SU-DHL-6 (cell line): ENCODE measurements at regions not wholly inside any gene's neighbourhood (a gene's known extent, or its start where the extent isn't known, plus 50 kb on each side); places are given as distances from the start of the nearest gene placed in this dataset.

Experiments used
- H2AFZ ChIP-seq: fragments of 200-600 bp; sonication (generic); 2 replicates; pipeline ENCODE4 v1.6.1; 2014; ENCODE audit warnings: low read depth, mild to moderate bottlenecking, moderate library complexity, mixed read lengths, antibody characterized with exemption, low read length; ENCODE audit not compliant: severe bottlenecking
- H3F3A ChIP-seq: fragments of 200-600 bp; shearing (Covaris generic); 2 replicates; pipeline ENCODE4 v1.6.0; 2016; ENCODE audit warnings: antibody characterized with exemption, mild to moderate bottlenecking; ENCODE audit not compliant: insufficient read depth
- H3K27ac ChIP-seq: fragments of 200-600 bp; sonication (generic); 2 replicates; pipeline ENCODE4 v1.5.1; 2016; ENCODE audit warnings: low read depth, mild to moderate bottlenecking, low read length, moderate library complexity, mixed read lengths
- H3K27me3 ChIP-seq: fragments of 200-600 bp; sonication (generic), shearing (Covaris generic); 2 replicates; pipeline ENCODE4 v1.6.0; 2014; ENCODE audit warnings: mild to moderate bottlenecking, low read length
- H3K36me3 ChIP-seq: fragments of 200-600 bp; sonication (generic); 2 replicates; pipeline ENCODE4 v1.6.1; 2014; ENCODE audit warnings: mild to moderate bottlenecking, low read length, mixed read lengths
- H3K4me2 ChIP-seq: fragments of 300-600, 200-600 bp; shearing (Covaris generic), sonication (generic); 2 replicates; pipeline ENCODE4 v1.6.0; 2014; ENCODE audit warnings: low read length, low read depth, mild to moderate bottlenecking; ENCODE audit not compliant: poor library complexity, severe bottlenecking
- H3K4me3 ChIP-seq: fragments of 200-600 bp; sonication (generic); 2 replicates; pipeline ENCODE4 v1.5.1; 2014; ENCODE audit warnings: antibody characterized with exemption, low read length, mild to moderate bottlenecking, mixed read lengths; ENCODE audit not compliant: insufficient read depth, poor library complexity, severe bottlenecking
- H3K79me2 ChIP-seq: fragments of 200-600 bp; sonication (generic); 2 replicates; pipeline ENCODE4 v1.6.1; 2014; ENCODE audit warnings: mild to moderate bottlenecking, low read length, moderate library complexity; ENCODE audit not compliant: insufficient read depth
- H3K9ac ChIP-seq: fragments of 200-600 bp; sonication (generic); 2 replicates; pipeline ENCODE4 v1.7.0; 2014; ENCODE audit warnings: mild to moderate bottlenecking, low read length
- H3K9me2 ChIP-seq: fragments of 200-600 bp; sonication (generic); replicated peaks from 2 replicates; pipeline ENCODE4 v1.6.1; 2014; ENCODE audit warnings: low read length; ENCODE audit not compliant: insufficient read depth
- H3K9me3 ChIP-seq: fragments of 200-600 bp; sonication (generic); 2 replicates; pipeline ENCODE4 v1.6.1; 2014; ENCODE audit warnings: low read length, mixed read lengths; ENCODE audit not compliant: insufficient read depth
- H4K20me1 ChIP-seq: fragments of 200-600 bp; sonication (generic); 2 replicates; pipeline ENCODE4 v1.6.1; 2014; ENCODE audit warnings: low read depth, mild to moderate bottlenecking, antibody characterized with exemption, low read length, moderate library complexity, mixed read lengths
- CTCF ChIP-seq: fragments of 200-600 bp; sonication (generic); IDR thresholded peaks from one replicate; pipeline ENCODE4 v1.5.1; 2017; ENCODE audit warnings: antibody characterized with exemption, mild to moderate bottlenecking, low read length, moderate library complexity; ENCODE audit not compliant: insufficient read depth, poor library complexity, severe bottlenecking
- EZH2phosphoT487 ChIP-seq: fragments of 200-600 bp; sonication (generic), shearing (Covaris generic); conservative IDR thresholded peaks from 2 replicates; pipeline ENCODE4 v1.6.1; 2018; ENCODE audit warnings: mild to moderate bottlenecking, antibody characterized with exemption, low read length, moderate library complexity, mixed read lengths

DNA sequence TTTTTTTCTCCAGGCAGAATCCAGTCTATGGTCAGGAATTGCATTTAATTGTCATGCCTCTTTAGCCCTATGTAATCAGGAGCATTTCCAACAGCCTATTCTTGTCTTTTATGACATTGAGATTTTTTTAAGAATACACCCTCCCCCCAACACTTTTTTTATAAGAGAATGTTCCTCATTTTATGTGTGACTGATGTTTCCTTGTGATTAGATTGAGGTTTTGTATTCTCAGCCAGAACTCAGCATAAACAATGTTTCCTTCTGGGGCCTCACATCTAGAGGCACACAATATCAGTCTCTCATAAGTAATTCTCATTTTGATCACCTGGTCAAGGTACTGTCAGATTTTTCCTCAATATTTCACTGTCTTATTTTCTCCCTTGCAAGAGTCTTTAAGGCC lies 193.4 kb upstream of the PDE1C start:
- Histone ChIP-seq H3K9ac (no peak overlapping the region), H3K27ac (no peak overlapping the region), H3K27me3 (no peaks in the 10 kb centered on the region), H3K4me3 (no peak overlapping the region), H3K36me3 (no peaks in the 10 kb centered on the region), H3K79me2 (no peaks in the 10 kb centered on the region), H3K9me2 (no peaks in the 10 kb centered on the region), H2AFZ (no peak overlapping the region), H4K20me1 (no peaks in the 10 kb centered on the region), H3K9me3 (no peaks in the 10 kb centered on the region), H3F3A (no peaks in the 10 kb centered on the region), H3K4me2 (no peak overlapping the region)
- TF ChIP-seq CTCF: no peak
- no peak for TF ChIP-seq EZH2phosphoT487

DNA sequence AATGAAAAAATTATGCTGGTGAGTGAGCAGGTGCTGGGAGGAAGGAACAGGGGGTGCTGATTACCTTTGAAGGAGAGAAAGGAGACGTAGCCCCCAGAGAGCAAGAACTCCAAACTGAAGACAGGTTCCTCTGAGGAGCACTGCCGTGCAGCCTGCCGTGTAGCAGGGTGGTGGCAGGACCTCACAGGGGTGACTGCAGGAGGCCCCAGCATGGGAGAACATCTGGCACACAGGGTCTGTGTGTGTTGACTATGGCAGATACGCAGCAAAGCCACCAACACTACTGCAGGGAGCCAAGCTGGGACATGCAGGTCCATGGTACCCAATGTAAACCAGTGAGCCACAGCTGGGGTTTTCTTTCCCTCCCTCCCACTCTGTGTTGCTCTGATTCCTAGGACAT lies 192.1 kb upstream of the PDE1C start:
- Histone ChIP-seq H2AFZ (no peak overlapping the region), H4K20me1 (no peaks in the 10 kb centered on the region), H3K9me3 (no peaks in the 10 kb centered on the region), H3K4me3 (no peak overlapping the region), H3K36me3 (no peaks in the 10 kb centered on the region), H3K9ac (no peak overlapping the region), H3K4me2 (no peak overlapping the region), H3K27me3 (no peaks in the 10 kb centered on the region), H3F3A (no peaks in the 10 kb centered on the region), H3K9me2 (no peaks in the 10 kb centered on the region), H3K79me2 (no peaks in the 10 kb centered on the region), H3K27ac (no peak overlapping the region)
- TF ChIP-seq CTCF (no peak), EZH2phosphoT487 (no peak)

DNA sequence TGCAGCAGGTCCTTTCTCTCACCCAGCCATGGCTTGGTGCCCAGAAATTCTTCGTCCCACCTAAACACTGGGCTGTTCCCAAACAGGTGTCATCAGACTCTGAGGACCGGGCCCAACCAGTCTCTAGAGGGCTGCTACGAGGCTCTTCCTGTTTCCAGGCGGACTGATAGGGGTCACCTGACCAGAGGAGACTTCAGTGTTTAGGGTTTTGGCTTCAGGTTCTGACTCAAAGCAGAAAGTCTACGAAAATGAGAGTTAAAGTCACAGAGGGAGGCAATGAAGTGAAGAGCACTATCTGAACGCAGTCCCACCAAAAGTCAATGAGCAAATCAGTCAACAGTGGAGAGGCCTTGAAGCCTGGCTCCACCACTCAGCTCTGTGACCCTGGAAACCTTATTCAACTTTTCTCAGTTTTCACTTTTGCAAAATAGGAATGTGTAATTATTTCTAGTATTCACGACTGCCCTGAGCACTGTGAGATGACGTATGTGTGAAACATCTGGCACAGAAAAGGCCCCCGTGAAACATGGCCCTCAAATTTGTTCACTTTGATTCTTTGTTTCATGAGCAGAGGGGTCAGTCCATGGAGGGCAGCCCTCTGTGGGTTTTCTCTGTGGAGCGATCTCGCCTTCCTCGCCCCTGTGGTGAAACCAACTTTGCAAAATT lies 189.9 kb upstream of the PDE1C start:
- Histone ChIP-seq H3K4me2 (no peak overlapping the region), H2AFZ (no peak overlapping the region)

More for the DNA sequence above, 189.9 kb upstream of the PDE1C start:
- no peaks in the 10 kb centered on the region for H3K9me2 ChIP-seq
- no peaks in the 10 kb centered on the region for H3K27me3 ChIP-seq
- no peaks in the 10 kb centered on the region for H3K36me3 ChIP-seq
- H3K9ac ChIP-seq: no peak overlapping the region
- H3K4me3 ChIP-seq: no peak overlapping the region
- no peaks in the 10 kb centered on the region for H3K79me2 ChIP-seq
- H3F3A ChIP-seq: no peaks in the 10 kb centered on the region
- no peak overlapping the region for H3K27ac ChIP-seq
- no peak for TF ChIP-seq CTCF
- TF ChIP-seq EZH2phosphoT487: no peak
- H3K9me3 ChIP-seq: no peaks in the 10 kb centered on the region
- H4K20me1 ChIP-seq: no peaks in the 10 kb centered on the region
